ENCODE measurements at regions not wholly inside any gene's neighbourhood (a gene's known extent, or its start where the extent isn't known, plus 50 kb on each side); places are given as distances from the start of the nearest gene placed in this dataset.

DNA sequence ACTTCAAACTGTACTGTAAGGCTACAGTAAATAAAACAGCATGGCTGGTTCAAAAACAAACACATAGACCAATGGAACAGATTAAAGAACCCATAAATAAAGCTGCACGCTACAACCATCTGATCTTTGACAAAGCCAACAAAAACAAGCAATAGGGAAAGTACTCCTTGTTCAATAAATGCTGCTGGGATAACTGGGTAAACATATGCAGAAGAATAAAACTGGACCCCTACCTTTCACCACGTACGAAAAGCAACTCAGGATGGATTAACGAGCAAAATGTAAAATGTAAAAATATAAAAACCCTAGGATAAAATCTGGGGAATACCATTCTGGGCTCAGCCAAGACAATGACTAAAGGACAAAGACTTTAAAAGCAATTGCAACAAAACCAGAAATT, 201.8 kb upstream of the PGR start:
- H3K36me3 Mint-ChIP-seq (ENCODE audit: low read depth): no peaks in the 10 kb centered on the region
- H3K4me1 Mint-ChIP-seq (ENCODE audit: low read depth): no peaks in the 10 kb centered on the region
- H3K27ac Mint-ChIP-seq: no peak overlapping the region
- DNase-seq: no peak
- peaks cover 17% of the 10 kb centered on the region for H3K9me3 Mint-ChIP-seq
- no peaks in the 10 kb centered on the region for H3K27me3 Mint-ChIP-seq
- H3K4me3 Mint-ChIP-seq: no peak overlapping the region

DNA sequence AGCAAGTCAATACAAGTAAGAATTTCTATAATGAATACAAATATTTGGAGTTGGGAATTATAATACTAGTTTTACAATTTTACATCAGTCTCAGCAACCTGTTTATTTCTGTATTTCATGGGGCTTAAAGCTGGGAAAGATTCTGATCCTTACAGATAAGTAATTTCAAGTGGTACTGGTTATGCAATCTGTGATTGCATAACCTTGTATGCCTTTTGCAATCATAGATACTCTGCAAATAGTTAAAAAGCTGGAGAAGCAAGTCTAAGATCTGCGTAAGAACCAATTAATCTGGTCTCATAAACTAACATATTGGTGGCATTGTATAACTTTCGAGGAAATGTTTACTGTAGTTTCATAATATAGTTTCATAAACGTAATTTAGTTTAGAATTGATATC, 198.3 kb upstream of the PGR start:
- Mint-ChIP-seq H3K9me3 (peaks cover 18% of the 10 kb centered on the region), H3K27ac (no peak overlapping the region), H3K36me3 (ENCODE audit: low read depth) (no peaks in the 10 kb centered on the region), H3K4me3 (no peak overlapping the region), H3K27me3 (no peaks in the 10 kb centered on the region), H3K4me1 (ENCODE audit: low read depth) (no peaks in the 10 kb centered on the region)
- DNase-seq: no peak

DNA sequence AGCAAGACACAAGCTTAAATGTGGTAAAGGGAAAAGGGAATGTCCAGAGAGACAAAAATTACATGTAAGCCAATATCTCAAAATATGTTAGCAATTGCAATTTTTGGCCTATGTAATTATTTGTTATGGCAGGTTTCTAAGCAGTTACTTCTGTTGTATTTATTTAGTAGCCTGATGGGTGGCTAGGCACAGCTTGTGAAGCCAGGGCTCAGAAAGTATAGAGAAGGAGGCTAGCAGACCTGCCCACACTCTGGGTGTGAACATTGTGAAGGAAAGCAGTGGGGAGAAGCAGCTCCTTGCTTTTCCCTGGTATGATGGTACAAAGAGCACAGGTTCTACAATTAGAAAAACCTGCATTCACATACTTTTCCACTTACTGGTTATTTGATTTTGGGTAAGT, 196.5 kb upstream of the PGR start:
- H3K4me3 Mint-ChIP-seq: no peak overlapping the region
- H3K27me3 Mint-ChIP-seq: no peaks in the 10 kb centered on the region
- no peaks in the 10 kb centered on the region for H3K4me1 Mint-ChIP-seq (ENCODE audit: low read depth)
- H3K27ac Mint-ChIP-seq: no peak overlapping the region
- no peak for DNase-seq
- H3K9me3 Mint-ChIP-seq: peaks cover 11% of the 10 kb centered on the region
- H3K36me3 Mint-ChIP-seq (ENCODE audit: low read depth): no peaks in the 10 kb centered on the region

DNA sequence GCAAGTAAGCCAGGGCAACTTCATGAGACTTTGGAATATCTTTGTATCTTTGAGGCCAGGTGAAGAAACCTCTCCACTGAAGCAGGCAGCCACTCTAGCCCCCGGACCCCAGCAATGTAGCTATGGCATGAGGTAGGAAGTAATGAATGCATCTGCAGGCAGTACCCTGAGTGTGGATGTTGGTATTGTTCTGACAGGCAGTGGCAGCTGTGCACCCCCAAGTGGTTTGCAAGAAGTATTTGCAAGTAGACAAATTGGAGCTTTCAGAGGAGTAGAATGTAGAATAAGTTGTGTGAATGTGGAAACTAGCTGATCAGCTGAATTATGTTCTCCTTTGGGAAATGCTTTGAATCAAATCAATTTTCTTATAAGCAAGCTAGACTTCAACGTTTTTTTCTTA, 194.4 kb upstream of the PGR start:
- H3K36me3 Mint-ChIP-seq (ENCODE audit: low read depth): no peaks in the 10 kb centered on the region
- no peak overlapping the region for H3K27ac Mint-ChIP-seq
- H3K27me3 Mint-ChIP-seq: no peaks in the 10 kb centered on the region
- no peaks in the 10 kb centered on the region for H3K4me1 Mint-ChIP-seq (ENCODE audit: low read depth)
- no peak for DNase-seq
- H3K4me3 Mint-ChIP-seq: no peak overlapping the region
- H3K9me3 Mint-ChIP-seq: peaks cover 5% of the 10 kb centered on the region

DNA sequence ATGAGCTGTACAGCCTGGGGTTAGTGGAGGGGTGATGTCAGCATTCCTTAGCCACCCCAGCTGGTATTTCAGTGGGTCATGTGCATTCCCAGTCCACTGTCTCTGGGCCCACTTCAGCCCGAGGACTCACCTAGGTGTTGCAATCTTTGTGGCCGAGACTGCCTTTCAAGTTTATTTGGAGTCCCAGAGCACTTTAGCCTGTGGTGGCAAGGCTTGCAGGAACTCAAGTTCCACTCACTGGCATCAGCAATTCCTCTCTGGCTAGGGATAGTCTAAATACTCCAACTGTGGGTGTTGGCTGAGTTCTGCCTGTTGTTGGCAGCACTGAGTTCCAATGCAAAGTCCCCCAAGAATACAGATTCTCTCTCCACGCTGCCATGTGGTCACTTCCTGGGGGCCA, 191.6 kb upstream of the PGR start:
- H3K9me3 Mint-ChIP-seq: peaks cover 5% of the 10 kb centered on the region
- no peak for DNase-seq
- H3K27ac Mint-ChIP-seq: no peak overlapping the region
- H3K4me1 Mint-ChIP-seq (ENCODE audit: low read depth): no peaks in the 10 kb centered on the region
- no peak overlapping the region for H3K4me3 Mint-ChIP-seq
- H3K36me3 Mint-ChIP-seq (ENCODE audit: low read depth): no peaks in the 10 kb centered on the region
- no peaks in the 10 kb centered on the region for H3K27me3 Mint-ChIP-seq

DNA sequence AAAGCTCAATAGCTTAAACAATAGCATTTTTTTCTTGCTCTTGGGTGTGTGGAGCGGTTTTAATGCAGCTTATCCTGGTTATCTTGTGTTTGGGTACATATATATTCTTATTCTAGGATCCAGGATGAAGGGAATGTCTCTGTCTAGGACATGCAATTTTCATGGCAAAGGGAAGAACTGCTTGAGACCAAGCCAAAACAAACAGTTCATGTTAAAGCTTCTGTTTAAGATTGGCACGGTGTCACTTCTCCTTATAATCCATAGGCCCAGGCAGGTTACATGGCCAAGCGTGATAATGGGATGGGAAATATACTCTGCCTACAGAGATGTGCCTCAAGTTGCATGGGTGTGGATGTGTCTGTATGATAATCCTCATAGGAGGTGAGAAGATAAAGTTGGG, 177.1 kb upstream of the PGR start:
- Mint-ChIP-seq H3K4me1 (ENCODE audit: low read depth) (no peaks in the 10 kb centered on the region), H3K27me3 (no peaks in the 10 kb centered on the region), H3K9me3 (peaks cover 8% of the 10 kb centered on the region), H3K36me3 (ENCODE audit: low read depth) (no peaks in the 10 kb centered on the region), H3K4me3 (no peak overlapping the region), H3K27ac (no peak overlapping the region)
- DNase-seq: no peak

GRCh38 chr11:101305496-101305895, 175.9 kb upstream of the PGR start:
- Mint-ChIP-seq H3K36me3 (ENCODE audit: low read depth) (no peaks in the 10 kb centered on the region), H3K4me3 (no peak overlapping the region), H3K27ac (no peak overlapping the region), H3K9me3 (peaks cover 4% of the 10 kb centered on the region), H3K4me1 (ENCODE audit: low read depth) (no peaks in the 10 kb centered on the region), H3K27me3 (no peaks in the 10 kb centered on the region)
- DNase-seq: no peak

GRCh38 chr11:101299210-101299609, 169.6 kb upstream of the PGR start:
- Mint-ChIP-seq H3K27me3 (no peaks in the 10 kb centered on the region), H3K9me3 (peaks cover 16% of the 10 kb centered on the region), H3K27ac (no peak overlapping the region), H3K4me3 (no peak overlapping the region), H3K36me3 (ENCODE audit: low read depth) (no peaks in the 10 kb centered on the region), H3K4me1 (ENCODE audit: low read depth) (no peaks in the 10 kb centered on the region)
- DNase-seq: no peak

- Mint-ChIP-seq H3K4me1 (ENCODE audit: low read depth) (no peaks in the 10 kb centered on the region), H3K4me3 (no peak overlapping the region), H3K27ac (no peak overlapping the region), H3K36me3 (ENCODE audit: low read depth) (no peaks in the 10 kb centered on the region), H3K9me3 (peaks cover 21% of the 10 kb centered on the region), H3K27me3 (no peaks in the 10 kb centered on the region)
- no peak for DNase-seq
Observed at GRCh38 chr11:101296896-101297295, 167.3 kb upstream of the PGR start.

- no peaks in the 10 kb centered on the region for H3K27me3 Mint-ChIP-seq
- DNase-seq: no peak
- no peaks in the 10 kb centered on the region for H3K4me1 Mint-ChIP-seq (ENCODE audit: low read depth)
- H3K27ac Mint-ChIP-seq: no peak overlapping the region
- no peaks in the 10 kb centered on the region for H3K36me3 Mint-ChIP-seq (ENCODE audit: low read depth)
- no peak overlapping the region for H3K4me3 Mint-ChIP-seq
- peaks cover 31% of the 10 kb centered on the region for H3K9me3 Mint-ChIP-seq
Observed at GRCh38 chr11:101292661-101293240, 163.1 kb upstream of the PGR start.

DNA sequence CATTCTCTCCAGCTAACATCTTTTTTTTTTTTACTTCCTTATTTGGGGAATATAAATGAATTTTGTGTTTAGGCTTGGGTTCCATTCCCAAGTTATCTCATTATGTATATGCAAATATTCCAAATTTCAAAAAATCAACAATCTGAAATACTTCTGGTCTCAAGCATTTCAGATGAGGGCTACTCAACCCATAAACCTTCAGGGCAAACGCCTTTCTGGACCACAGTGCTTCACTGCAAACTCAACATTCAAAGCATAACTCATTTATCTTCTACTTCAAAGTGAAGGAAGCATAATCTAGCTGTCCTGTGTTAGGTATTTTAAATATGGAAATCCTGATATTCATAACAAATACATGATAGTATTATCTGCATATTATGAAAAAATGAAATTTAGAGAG, 161.7 kb upstream of the PGR start:
- H3K27ac Mint-ChIP-seq: no peak overlapping the region
- no peaks in the 10 kb centered on the region for H3K27me3 Mint-ChIP-seq
- H3K36me3 Mint-ChIP-seq (ENCODE audit: low read depth): no peaks in the 10 kb centered on the region
- peaks cover 29% of the 10 kb centered on the region for H3K9me3 Mint-ChIP-seq
- DNase-seq: no peak
- H3K4me1 Mint-ChIP-seq (ENCODE audit: low read depth): no peaks in the 10 kb centered on the region
- no peak overlapping the region for H3K4me3 Mint-ChIP-seq

GRCh38 chr11:101288392-101288791, 158.8 kb upstream of the PGR start:
- Mint-ChIP-seq H3K27ac (no peak overlapping the region), H3K36me3 (ENCODE audit: low read depth) (no peaks in the 10 kb centered on the region), H3K27me3 (no peaks in the 10 kb centered on the region), H3K9me3 (peaks cover 20% of the 10 kb centered on the region), H3K4me1 (ENCODE audit: low read depth) (no peaks in the 10 kb centered on the region), H3K4me3 (no peak overlapping the region)
- no peak for DNase-seq

- DNase-seq: no peak
Observed at GRCh38 chr11:101279728-101280127, 150.1 kb upstream of the PGR start.

GRCh38 chr11:101278286-101278685, 148.7 kb upstream of the PGR start:
- H3K4me1 Mint-ChIP-seq (ENCODE audit: low read depth): no peaks in the 10 kb centered on the region
- H3K27me3 Mint-ChIP-seq: no peaks in the 10 kb centered on the region
- no peak overlapping the region for H3K4me3 Mint-ChIP-seq
- H3K9me3 Mint-ChIP-seq: peaks cover 8% of the 10 kb centered on the region
- DNase-seq: no peak
- no peak overlapping the region for H3K27ac Mint-ChIP-seq
- H3K36me3 Mint-ChIP-seq (ENCODE audit: low read depth): no peaks in the 10 kb centered on the region

More at GRCh38 chr11:101279728-101280127, 150.1 kb upstream of the PGR start:
- Mint-ChIP-seq H3K4me3 (no peak overlapping the region), H3K9me3 (peaks cover 8% of the 10 kb centered on the region), H3K4me1 (ENCODE audit: low read depth) (no peaks in the 10 kb centered on the region), H3K27me3 (no peaks in the 10 kb centered on the region), H3K36me3 (ENCODE audit: low read depth) (no peaks in the 10 kb centered on the region), H3K27ac (no peak overlapping the region)

DNA sequence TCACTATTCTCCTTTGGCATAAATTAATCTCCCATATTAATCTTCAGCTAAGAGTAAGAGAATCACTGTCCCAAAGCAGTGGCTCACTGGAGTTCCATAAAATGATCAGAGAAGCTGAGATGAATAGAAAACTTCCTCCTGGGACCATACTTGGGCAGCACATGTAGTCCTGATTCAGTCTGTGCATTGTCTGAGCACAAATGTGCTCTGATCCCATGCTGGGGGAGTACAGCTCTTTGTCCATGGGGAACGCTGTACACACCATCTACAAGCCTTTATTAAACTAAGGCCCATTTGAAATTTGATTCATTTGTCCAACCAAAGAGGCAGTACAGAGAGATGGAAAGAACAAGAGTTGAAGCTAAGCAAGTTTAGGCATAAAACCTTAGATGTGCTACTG, 147.4 kb upstream of the PGR start:
- no peak for DNase-seq
- peaks cover 8% of the 10 kb centered on the region for H3K9me3 Mint-ChIP-seq

DNA sequence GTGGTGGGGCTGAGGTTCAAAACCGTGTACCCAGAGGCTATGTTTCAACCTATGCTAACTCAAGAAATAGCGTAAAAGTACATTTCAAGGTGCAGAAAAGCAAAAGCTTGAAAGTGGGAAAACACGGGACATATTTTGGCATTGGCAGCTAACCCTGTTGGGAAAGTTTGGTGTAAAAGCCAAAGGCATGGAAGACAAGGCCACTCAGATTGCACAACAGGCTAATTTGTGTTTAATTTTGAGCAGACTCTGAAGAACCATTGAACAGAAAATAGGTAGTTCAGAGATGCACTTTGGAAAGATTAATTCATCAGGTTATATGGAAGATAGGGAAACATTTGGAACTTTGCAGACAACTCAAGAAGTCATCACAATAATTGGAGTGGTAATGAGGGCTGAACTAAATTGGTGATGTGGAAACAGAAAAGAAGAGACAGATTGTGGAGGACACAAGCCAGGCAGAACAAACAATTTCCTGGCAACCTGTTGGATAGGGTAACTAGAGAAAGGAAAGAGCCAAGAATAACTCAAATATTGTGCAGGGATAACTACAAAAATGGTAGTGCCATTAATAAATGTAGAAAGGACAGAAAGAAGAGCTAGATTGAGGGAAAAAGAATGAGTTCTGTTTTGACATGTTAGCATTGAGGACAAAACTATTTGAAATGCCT, 140.5 kb upstream of the PGR start:
- no peak for DNase-seq
- Mint-ChIP-seq H3K27ac (no peak overlapping the region), H3K27me3 (no peaks in the 10 kb centered on the region), H3K9me3 (peaks cover 13% of the 10 kb centered on the region), H3K4me1 (ENCODE audit: low read depth) (no peaks in the 10 kb centered on the region), H3K4me3 (no peak overlapping the region), H3K36me3 (ENCODE audit: low read depth) (no peaks in the 10 kb centered on the region)

More for the DNA sequence above, 147.4 kb upstream of the PGR start:
- H3K4me1 Mint-ChIP-seq (ENCODE audit: low read depth): no peaks in the 10 kb centered on the region
- no peaks in the 10 kb centered on the region for H3K36me3 Mint-ChIP-seq (ENCODE audit: low read depth)
- no peak overlapping the region for H3K27ac Mint-ChIP-seq
- no peak overlapping the region for H3K4me3 Mint-ChIP-seq
- no peaks in the 10 kb centered on the region for H3K27me3 Mint-ChIP-seq
